SK-N-SH treated with all-trans-retinoic acid at 6 μM for 48 hours (cell line): ENCODE measurements at regions not wholly inside any gene's neighbourhood (a gene's known extent, or its start where the extent isn't known, plus 50 kb on each side); places are given as distances from the start of the nearest gene placed in this dataset.

Experiments used
- ARNTL ChIP-seq: fragments of 450-650 bp; formaldehyde crosslinking; IDR thresholded peaks from 2 replicates; pipeline ENCODE4 v1.5.0; 2020; ENCODE audit warnings: low read depth, mild to moderate bottlenecking, moderate library complexity, borderline replicate concordance
- CSDC2 ChIP-seq: fragments of 250-450 bp; sonication (Bioruptor Pico); IDR thresholded peaks from 2 replicates; pipeline ENCODE4 v1.5.0; 2020; ENCODE audit warnings: mild to moderate bottlenecking, moderate library complexity
- ESRRG ChIP-seq: fragments of 250-450 bp; sonication (Bioruptor Pico); IDR thresholded peaks from 2 replicates; pipeline ENCODE4 v1.6.1; 2021; ENCODE audit warnings: mild to moderate bottlenecking
- GLIS3 ChIP-seq: fragments of 250-450 bp; sonication (Bioruptor Pico); IDR thresholded peaks from 2 replicates; pipeline ENCODE4 v1.5.0; 2020; ENCODE audit warnings: mild to moderate bottlenecking, moderate library complexity
- ISL1 ChIP-seq: fragments of 250-450 bp; sonication (Bioruptor Pico); IDR thresholded peaks from 2 replicates; pipeline ENCODE4 v2.1.2; 2022; ENCODE audit warnings: mild to moderate bottlenecking, moderate library complexity
- OSR1 ChIP-seq: fragments of 250-450 bp; sonication (Bioruptor Pico); IDR thresholded peaks from 2 replicates; pipeline ENCODE4 v1.8.0; 2022; ENCODE audit warnings: moderate library complexity, mild to moderate bottlenecking, inconsistent platforms
- SNAI2 ChIP-seq: fragments of 250-450 bp; sonication (Bioruptor Pico); IDR thresholded peaks from 2 replicates; pipeline ENCODE4 v1.5.0; 2020; ENCODE audit warnings: mild to moderate bottlenecking, moderate library complexity
- TCF4 ChIP-seq: fragments of 250-450 bp; sonication (Bioruptor Pico); IDR thresholded peaks from 2 replicates; pipeline ENCODE4 v1.8.0; 2021; ENCODE audit warnings: mild to moderate bottlenecking, moderate library complexity, borderline replicate concordance
- ZC3H10 ChIP-seq: fragments of 250-450 bp; sonication (Bioruptor Pico); IDR thresholded peaks from 2 replicates; pipeline ENCODE4 v1.5.1; 2021; ENCODE audit warnings: mild to moderate bottlenecking, moderate library complexity
- ZFP3 ChIP-seq: fragments of 250-450 bp; sonication (Bioruptor Pico); IDR thresholded peaks from 2 replicates; pipeline ENCODE4 v1.5.0; 2020; ENCODE audit warnings: mild to moderate bottlenecking, moderate library complexity
- ZFP30 ChIP-seq: fragments of 450-650 bp; formaldehyde crosslinking; IDR thresholded peaks from 2 replicates; pipeline ENCODE4 v1.5.0; 2022; ENCODE audit warnings: mild to moderate bottlenecking, moderate library complexity
- TF ChIP-seq, protein P1 (sequence below): fragments of 250-450 bp; sonication (Bioruptor Pico); IDR thresholded peaks from 2 replicates; pipeline ENCODE4 v1.5.1; 2020; ENCODE audit warnings: low read depth, mild to moderate bottlenecking, moderate library complexity
- TF ChIP-seq, protein P2 (sequence below): fragments of 250-450 bp; sonication (Bioruptor Pico); IDR thresholded peaks from 2 replicates; pipeline ENCODE4 v1.8.0; 2020; ENCODE audit warnings: mild to moderate bottlenecking, moderate library complexity, borderline replicate concordance
- TF ChIP-seq, protein P3 (sequence below): fragments of 250-450 bp; sonication (Bioruptor Pico); IDR thresholded peaks from 2 replicates; pipeline ENCODE4 v1.5.0; 2020; ENCODE audit warnings: mild to moderate bottlenecking, moderate library complexity

DNA sequence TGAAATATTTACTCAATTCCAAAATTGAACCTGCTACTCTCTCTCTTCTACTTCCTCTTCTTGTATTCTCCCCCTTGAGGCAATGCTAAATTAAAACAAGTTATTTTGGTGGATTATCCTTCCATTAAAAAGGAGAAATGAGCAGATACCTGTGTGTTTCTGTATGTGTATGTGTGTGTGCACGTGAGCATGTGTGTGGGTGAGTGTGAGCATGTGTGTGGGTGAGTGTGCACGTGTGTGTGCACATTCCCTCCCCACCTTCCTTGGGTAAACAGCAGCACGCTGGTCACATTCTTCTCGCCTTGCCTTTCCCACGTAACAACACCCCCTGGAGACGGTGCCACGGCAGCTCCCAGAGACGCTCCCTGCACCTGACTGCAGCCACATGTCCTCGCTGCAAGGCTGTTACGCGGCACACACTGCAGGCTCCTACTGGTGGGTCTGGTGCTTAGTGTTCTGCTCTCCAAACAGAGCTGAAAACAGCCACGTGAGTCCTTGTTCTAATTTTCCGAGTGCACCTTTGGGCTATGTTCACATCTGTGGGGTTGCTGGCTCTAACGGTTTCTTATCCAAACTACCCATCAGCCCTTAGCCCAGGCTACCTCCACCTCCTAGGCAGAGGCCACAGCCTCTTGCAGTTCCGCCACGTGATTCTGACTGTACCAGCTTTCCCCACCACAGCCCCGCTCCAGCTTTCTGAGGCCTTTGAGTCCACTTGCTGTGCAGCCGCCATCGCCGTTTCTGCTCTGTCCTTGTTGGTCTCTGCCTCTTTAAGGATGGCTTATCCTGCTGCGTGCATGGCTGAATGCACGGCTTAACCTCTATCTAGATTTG is 123.4 kb downstream of the CTTN start:
- no peak for TF ChIP-seq ZC3H10
- no peak for TF ChIP-seq SNAI2 (CRISPR knock-in tag)
- TF ChIP-seq, protein P1, sequence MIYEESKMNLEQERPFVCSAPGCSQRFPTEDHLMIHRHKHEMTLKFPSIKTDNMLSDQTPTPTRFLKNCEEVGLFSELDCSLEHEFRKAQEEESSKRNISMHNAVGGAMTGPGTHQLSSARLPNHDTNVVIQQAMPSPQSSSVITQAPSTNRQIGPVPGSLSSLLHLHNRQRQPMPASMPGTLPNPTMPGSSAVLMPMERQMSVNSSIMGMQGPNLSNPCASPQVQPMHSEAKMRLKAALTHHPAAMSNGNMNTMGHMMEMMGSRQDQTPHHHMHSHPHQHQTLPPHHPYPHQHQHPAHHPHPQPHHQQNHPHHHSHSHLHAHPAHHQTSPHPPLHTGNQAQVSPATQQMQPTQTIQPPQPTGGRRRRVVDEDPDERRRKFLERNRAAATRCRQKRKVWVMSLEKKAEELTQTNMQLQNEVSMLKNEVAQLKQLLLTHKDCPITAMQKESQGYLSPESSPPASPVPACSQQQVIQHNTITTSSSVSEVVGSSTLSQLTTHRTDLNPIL (CRISPR knock-in tag) = no peak
- TF ChIP-seq, protein P2, sequence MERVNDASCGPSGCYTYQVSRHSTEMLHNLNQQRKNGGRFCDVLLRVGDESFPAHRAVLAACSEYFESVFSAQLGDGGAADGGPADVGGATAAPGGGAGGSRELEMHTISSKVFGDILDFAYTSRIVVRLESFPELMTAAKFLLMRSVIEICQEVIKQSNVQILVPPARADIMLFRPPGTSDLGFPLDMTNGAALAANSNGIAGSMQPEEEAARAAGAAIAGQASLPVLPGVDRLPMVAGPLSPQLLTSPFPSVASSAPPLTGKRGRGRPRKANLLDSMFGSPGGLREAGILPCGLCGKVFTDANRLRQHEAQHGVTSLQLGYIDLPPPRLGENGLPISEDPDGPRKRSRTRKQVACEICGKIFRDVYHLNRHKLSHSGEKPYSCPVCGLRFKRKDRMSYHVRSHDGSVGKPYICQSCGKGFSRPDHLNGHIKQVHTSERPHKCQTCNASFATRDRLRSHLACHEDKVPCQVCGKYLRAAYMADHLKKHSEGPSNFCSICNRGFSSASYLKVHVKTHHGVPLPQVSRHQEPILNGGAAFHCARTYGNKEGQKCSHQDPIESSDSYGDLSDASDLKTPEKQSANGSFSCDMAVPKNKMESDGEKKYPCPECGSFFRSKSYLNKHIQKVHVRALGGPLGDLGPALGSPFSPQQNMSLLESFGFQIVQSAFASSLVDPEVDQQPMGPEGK (CRISPR knock-in tag) = no peak
- TF ChIP-seq, protein P3, sequence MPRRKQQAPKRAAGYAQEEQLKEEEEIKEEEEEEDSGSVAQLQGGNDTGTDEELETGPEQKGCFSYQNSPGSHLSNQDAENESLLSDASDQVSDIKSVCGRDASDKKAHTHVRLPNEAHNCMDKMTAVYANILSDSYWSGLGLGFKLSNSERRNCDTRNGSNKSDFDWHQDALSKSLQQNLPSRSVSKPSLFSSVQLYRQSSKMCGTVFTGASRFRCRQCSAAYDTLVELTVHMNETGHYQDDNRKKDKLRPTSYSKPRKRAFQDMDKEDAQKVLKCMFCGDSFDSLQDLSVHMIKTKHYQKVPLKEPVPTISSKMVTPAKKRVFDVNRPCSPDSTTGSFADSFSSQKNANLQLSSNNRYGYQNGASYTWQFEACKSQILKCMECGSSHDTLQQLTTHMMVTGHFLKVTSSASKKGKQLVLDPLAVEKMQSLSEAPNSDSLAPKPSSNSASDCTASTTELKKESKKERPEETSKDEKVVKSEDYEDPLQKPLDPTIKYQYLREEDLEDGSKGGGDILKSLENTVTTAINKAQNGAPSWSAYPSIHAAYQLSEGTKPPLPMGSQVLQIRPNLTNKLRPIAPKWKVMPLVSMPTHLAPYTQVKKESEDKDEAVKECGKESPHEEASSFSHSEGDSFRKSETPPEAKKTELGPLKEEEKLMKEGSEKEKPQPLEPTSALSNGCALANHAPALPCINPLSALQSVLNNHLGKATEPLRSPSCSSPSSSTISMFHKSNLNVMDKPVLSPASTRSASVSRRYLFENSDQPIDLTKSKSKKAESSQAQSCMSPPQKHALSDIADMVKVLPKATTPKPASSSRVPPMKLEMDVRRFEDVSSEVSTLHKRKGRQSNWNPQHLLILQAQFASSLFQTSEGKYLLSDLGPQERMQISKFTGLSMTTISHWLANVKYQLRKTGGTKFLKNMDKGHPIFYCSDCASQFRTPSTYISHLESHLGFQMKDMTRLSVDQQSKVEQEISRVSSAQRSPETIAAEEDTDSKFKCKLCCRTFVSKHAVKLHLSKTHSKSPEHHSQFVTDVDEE (CRISPR knock-in tag) = no peak
- no peak for TF ChIP-seq GLIS3 (CRISPR knock-in tag)
- TF ChIP-seq ISL1 (CRISPR knock-in tag) = no peak
- TF ChIP-seq OSR1 = no peak
- TF ChIP-seq ZFP30 = no peak
- TF ChIP-seq ZFP3 (CRISPR knock-in tag) = no peak
- TF ChIP-seq ARNTL (CRISPR knock-in tag) = no peak
- TF ChIP-seq CSDC2 (CRISPR knock-in tag) = no peak
- no peak for TF ChIP-seq ESRRG
- no peak for TF ChIP-seq TCF4
